ENCODE measurements at regions not wholly inside any gene's neighbourhood (a gene's known extent, or its start where the extent isn't known, plus 50 kb on each side); places are given as distances from the start of the nearest gene placed in this dataset.

DNA sequence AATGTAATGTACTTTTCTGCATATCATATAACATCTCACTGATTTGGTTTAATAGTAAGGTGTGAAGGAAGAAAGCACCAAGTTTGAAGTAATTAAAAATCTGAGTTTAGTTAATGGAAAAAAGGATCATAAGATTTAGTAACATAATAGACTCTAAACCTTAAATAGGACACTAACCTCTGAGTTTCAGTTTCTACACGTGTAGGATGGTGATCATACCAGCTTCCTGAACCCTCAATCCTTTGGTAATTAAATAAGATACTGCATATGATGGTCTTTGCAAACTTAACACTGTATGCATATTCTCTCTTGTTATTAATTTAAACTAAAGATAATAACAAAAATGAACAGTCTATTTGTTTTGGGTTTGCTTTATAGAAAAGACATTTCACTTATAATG is 216.8 kb downstream of the NUP35 start:
- H3K9me1 ChIP-seq (replicated peaks; ENCODE audit: control insufficient read depth, extremely low read depth, insufficient read depth, low read length): no peaks in the 10 kb centered on the region
- H3K4me1 ChIP-seq (ENCODE audit: control insufficient read depth, extremely low read depth, insufficient read depth, low read length): no peaks in the 10 kb centered on the region
- POLR2A ChIA-PET: no interaction called here
- H3K9me3 ChIP-seq (replicated peaks; ENCODE audit: control insufficient read depth, insufficient read depth, low read length): no peaks in the 10 kb centered on the region
- dilution Hi-C loops (cut with MboI; ENCODE audit: extremely low pct_ligation_motif_present, low sequenced_read_pairs) (no loop called here), intact Hi-C loops (cut with micrococcal nuclease) (no loop called here)
- no peak for DNase-seq (ENCODE audit: low read depth, low spot score)
- no peaks in the 10 kb centered on the region for H3K27me3 ChIP-seq (ENCODE audit: control insufficient read depth in 2 of 2, insufficient read depth in 2 of 2, low read length in 2 of 2)
- no peak overlapping the region for H2AFZ ChIP-seq (ENCODE audit: low read depth, low read length)
- H3K9ac ChIP-seq (replicated peaks; ENCODE audit: extremely low read depth, insufficient read depth, low read length): no peak overlapping the region
- H4K20me1 ChIP-seq (replicated peaks; ENCODE audit: control insufficient read depth, extremely low read depth, insufficient read depth, low read length): no peaks in the 10 kb centered on the region
- TF ChIP-seq MYC (IDR thresholded peaks at IDR 0.05; ENCODE audit: low read depth, low read length) (no peak), FOS (IDR thresholded peaks at IDR 0.05; ENCODE audit: borderline replicate concordance, insufficient read depth, low read length) (no peak), POLR2AphosphoS5 (IDR thresholded peaks at IDR 0.05; ENCODE audit: insufficient read depth, low read depth, low read length) (no peak), POLR2A (IDR thresholded peaks at IDR 0.05; ENCODE audit: low read depth, low read length) (no peak), EZH2 (IDR thresholded peaks at IDR 0.05; ENCODE audit: borderline replicate concordance, low read depth, low read length, severe bottlenecking) (no peak), GATA2 (IDR thresholded peaks at IDR 0.05; ENCODE audit: insufficient read depth, insufficient read length, low read depth, low read length) (no peak), JUN (IDR thresholded peaks at IDR 0.05; ENCODE audit: borderline replicate concordance, insufficient read depth, insufficient read length, low read depth) (no peak)
- TF ChIP-seq, protein P1, sequence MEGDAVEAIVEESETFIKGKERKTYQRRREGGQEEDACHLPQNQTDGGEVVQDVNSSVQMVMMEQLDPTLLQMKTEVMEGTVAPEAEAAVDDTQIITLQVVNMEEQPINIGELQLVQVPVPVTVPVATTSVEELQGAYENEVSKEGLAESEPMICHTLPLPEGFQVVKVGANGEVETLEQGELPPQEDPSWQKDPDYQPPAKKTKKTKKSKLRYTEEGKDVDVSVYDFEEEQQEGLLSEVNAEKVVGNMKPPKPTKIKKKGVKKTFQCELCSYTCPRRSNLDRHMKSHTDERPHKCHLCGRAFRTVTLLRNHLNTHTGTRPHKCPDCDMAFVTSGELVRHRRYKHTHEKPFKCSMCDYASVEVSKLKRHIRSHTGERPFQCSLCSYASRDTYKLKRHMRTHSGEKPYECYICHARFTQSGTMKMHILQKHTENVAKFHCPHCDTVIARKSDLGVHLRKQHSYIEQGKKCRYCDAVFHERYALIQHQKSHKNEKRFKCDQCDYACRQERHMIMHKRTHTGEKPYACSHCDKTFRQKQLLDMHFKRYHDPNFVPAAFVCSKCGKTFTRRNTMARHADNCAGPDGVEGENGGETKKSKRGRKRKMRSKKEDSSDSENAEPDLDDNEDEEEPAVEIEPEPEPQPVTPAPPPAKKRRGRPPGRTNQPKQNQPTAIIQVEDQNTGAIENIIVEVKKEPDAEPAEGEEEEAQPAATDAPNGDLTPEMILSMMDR (IDR thresholded peaks at IDR 0.05; ENCODE audit: extremely low read depth in 1 of 2, insufficient read depth in 1 of 2, low read depth in 1 of 2, low read length in 2 of 2): no peak
- TF ChIP-seq, protein P2, sequence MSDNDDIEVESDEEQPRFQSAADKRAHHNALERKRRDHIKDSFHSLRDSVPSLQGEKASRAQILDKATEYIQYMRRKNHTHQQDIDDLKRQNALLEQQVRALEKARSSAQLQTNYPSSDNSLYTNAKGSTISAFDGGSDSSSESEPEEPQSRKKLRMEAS (IDR thresholded peaks at IDR 0.05; ENCODE audit: insufficient read depth, insufficient read length): no peak
- H3K4me3 ChIP-seq (replicated peaks in 1 of 3; ENCODE audit: insufficient read depth in 1 of 3, low read depth in 1 of 3, low read length in 3 of 3): no peak overlapping the region
- no peaks in the 10 kb centered on the region for H3K79me2 ChIP-seq (ENCODE audit: control insufficient read depth, insufficient read depth, low read length)
- no peak overlapping the region for H3K27ac ChIP-seq (ENCODE audit: insufficient read depth, low read depth, low read length)
- no peak for FAIRE-seq
- no TSS peak for BruUV-seq (replicated peaks)
- no peak overlapping the region for H3K4me2 ChIP-seq (ENCODE audit: insufficient read depth, low read length)
- H3K36me3 ChIP-seq (ENCODE audit: control insufficient read depth in 2 of 2, extremely low read depth in 1 of 2, insufficient read depth in 2 of 2, low read length in 2 of 2): no peaks in the 10 kb centered on the region
- CTCF ChIA-PET: interaction anchor here (1.9 to 3.7 kb wide), 2 partner anchors 18 to 92 kb away, joined by 10 to 15 read pairs; no protein-coding TSS in a partner anchor

Data from endothelial cell of umbilical vein (primary cell).